ENCODE measurements at regions not wholly inside any gene's neighbourhood (a gene's known extent, or its start where the extent isn't known, plus 50 kb on each side); places are given as distances from the start of the nearest gene placed in this dataset.
A peak's percentile ranks its signal among the peaks of the same experiment; 100 is the strongest.
"Not testable (repeated sequence)": the region's sequence is repeated elsewhere in the genome, so short reads cannot be mapped to it uniquely, and the experiment has no call there.

DNA sequence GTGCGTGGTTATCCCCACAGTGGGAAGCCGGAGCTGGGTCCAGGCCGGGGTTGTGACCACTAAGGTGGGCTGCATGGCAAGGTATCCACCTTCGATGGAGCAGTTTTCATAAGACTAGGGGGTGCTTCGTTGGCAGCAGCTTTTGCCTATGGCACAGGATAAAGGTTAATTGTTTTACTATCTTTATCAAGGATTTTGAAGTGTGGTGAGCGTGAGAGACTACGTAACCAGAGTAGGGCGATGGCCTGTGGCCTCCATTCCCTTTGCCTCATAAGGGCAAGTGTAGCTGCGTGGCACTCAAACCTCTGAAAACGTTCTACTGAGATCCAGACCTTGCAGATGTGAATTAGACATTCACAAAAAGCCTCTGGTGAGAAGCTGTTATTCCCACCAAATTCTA is 206.6 kb downstream of the ACKR3 start:
- no peak for ATAC-seq (replicated peaks in 1 of 2)
- H3K4me3 Mint-ChIP-seq: no peak overlapping the region
- no peaks in the 10 kb centered on the region for H3K27me3 Mint-ChIP-seq (ENCODE audit: low read depth)
- no peaks in the 10 kb centered on the region for H3K36me3 Mint-ChIP-seq (ENCODE audit: insufficient read depth in 2 of 2)
- H3K4me1 Mint-ChIP-seq (ENCODE audit: low read depth): no peaks in the 10 kb centered on the region
- H3K27ac Mint-ChIP-seq: no peak overlapping the region
- no peaks in the 10 kb centered on the region for H3K9me3 Mint-ChIP-seq
- no peak for DNase-seq

DNA sequence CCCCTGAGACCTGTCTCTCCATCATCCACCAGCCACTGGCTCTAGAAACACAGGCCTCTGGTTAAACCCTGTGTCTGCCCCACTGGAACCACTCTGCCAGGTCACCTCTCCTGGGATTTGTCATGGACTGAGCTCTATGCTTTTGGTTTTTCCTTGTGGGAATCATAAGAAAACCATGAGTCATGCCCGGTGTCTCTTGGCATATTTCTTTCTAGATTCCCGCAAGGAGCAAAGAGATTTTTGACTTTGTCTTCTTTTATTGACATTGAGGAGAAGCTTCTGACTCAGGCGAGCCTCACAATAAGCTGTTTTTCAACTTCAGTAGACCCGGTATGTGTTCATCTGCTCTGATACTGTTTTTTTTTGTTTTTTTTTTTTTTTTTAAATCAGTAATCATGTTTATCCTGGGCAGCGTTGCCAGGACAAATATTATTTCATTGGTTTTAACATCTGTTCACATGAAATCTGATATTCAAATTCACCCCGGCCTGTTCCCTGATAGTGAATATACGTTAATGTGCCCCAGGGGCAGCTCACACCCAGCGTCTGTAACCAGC is 207.1 kb downstream of the ACKR3 start:
- DNase-seq (no peak), ATAC-seq (replicated peaks in 1 of 2) (no peak)
- H3K4me1 Mint-ChIP-seq (ENCODE audit: low read depth): no peaks in the 10 kb centered on the region
- H3K27me3 Mint-ChIP-seq (ENCODE audit: low read depth): peaks cover 5% of the 10 kb centered on the region
- H3K36me3 Mint-ChIP-seq (ENCODE audit: insufficient read depth in 2 of 2): no peaks in the 10 kb centered on the region
- H3K4me3 Mint-ChIP-seq: no peak overlapping the region
- no peaks in the 10 kb centered on the region for H3K9me3 Mint-ChIP-seq
- H3K27ac Mint-ChIP-seq: no peak overlapping the region

DNA sequence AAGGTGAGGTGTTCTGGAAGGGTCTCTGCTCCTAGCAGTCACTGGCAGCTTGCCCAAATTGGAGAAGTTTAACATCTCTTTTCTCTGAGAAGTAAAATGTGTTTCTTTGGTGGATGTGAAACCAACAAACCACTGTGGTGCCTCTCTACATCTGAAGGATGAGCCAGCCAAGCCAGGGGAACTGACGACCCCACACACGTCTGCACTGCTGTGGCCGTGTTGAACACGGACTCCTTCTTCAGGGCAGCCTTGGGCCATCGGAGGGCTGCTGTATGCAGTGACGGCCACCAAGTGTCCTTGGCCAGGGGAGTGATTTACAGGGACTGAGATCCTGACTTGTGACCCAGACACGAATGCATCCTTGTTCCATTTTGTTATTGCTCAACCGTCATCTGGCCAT is 207.8 kb downstream of the ACKR3 start:
- H3K4me3 Mint-ChIP-seq: no peak overlapping the region
- H3K36me3 Mint-ChIP-seq (ENCODE audit: insufficient read depth in 2 of 2): no peaks in the 10 kb centered on the region
- no peak for ATAC-seq (replicated peaks in 1 of 2)
- no peak for DNase-seq
- no peak overlapping the region for H3K27ac Mint-ChIP-seq
- H3K9me3 Mint-ChIP-seq: no peaks in the 10 kb centered on the region
- peaks cover 10% of the 10 kb centered on the region for H3K27me3 Mint-ChIP-seq (ENCODE audit: low read depth)
- H3K4me1 Mint-ChIP-seq (ENCODE audit: low read depth): no peaks in the 10 kb centered on the region

DNA sequence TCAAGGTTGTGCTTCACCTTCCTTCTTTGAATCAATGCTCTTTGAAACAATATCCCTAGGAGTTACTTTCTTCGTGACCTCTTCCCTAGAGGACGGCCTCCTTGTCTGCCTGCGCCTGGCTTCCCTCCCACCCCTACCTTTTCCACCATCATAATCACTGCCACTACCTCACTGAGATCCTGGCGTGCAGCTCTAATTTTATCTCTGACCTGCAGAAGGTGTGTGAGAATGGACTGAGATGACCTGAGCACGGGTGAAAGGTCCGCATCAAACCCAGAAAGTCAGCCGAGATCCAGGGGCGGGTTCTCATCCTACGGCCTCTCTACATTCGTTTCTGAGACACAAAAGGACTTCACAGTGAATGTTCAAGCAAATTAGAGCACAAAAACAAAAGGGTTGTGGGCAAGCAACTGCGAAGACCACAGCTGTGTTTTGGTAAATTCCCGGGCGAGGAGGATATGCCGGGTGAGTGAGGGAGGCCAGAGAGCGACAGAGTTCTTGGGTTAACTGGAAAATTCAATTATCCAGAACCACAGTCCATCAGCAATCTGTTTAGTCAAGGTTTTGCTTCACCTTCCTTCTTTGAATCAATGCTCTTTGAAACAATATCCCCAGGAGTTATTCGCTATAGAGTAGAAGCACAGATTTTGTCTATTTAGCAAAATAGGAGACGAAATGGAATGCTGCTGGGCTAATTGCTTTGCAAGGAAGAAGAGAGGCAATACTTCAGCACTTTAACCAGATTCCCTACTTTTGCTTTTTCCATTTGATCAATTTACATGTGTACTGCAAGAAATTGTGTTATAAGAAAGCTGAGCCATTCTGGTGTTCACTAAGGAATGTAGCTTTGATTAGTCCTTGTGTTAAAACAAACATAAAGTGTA is 212.6 kb downstream of the ACKR3 start:
- Mint-ChIP-seq H3K36me3 (ENCODE audit: insufficient read depth in 2 of 2) (no peaks in the 10 kb centered on the region), H3K27ac (no peak overlapping the region), H3K4me1 (ENCODE audit: low read depth) (no peaks in the 10 kb centered on the region), H3K9me3 (no peaks in the 10 kb centered on the region), H3K4me3 (no peak overlapping the region), H3K27me3 (ENCODE audit: low read depth) (peaks cover 36% of the 10 kb centered on the region)
- no peak for ATAC-seq (replicated peaks in 1 of 2)
- no peak for DNase-seq

DNA sequence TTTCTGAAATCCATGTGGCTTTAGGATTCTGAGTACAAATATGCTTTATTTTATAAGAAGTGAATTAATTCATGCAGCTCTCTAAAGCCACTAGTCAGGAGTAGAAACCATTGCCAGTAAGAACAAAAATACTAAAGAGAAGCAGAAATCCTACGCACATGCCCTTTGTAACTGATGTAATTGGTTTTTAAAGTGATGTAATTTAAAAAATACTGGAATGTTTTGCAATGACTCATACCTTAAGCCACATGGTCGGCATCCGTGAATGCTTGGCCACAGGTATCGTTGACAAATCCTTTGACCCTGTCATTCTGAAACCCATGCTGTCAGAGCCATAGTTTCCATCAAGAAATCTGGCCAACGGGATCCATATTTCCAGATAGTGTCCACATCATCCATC is 213.3 kb downstream of the ACKR3 start:
- Mint-ChIP-seq H3K4me1 (ENCODE audit: low read depth) (no peaks in the 10 kb centered on the region), H3K27ac (no peak overlapping the region), H3K9me3 (no peaks in the 10 kb centered on the region), H3K27me3 (ENCODE audit: low read depth) (peaks cover 36% of the 10 kb centered on the region), H3K4me3 (no peak overlapping the region), H3K36me3 (ENCODE audit: insufficient read depth in 2 of 2) (no peaks in the 10 kb centered on the region)
- ATAC-seq (replicated peaks in 1 of 2) (peak in 1 of 2 donors; percentile 54), DNase-seq (peak in 1 of 2 donors; percentile 1)

DNA sequence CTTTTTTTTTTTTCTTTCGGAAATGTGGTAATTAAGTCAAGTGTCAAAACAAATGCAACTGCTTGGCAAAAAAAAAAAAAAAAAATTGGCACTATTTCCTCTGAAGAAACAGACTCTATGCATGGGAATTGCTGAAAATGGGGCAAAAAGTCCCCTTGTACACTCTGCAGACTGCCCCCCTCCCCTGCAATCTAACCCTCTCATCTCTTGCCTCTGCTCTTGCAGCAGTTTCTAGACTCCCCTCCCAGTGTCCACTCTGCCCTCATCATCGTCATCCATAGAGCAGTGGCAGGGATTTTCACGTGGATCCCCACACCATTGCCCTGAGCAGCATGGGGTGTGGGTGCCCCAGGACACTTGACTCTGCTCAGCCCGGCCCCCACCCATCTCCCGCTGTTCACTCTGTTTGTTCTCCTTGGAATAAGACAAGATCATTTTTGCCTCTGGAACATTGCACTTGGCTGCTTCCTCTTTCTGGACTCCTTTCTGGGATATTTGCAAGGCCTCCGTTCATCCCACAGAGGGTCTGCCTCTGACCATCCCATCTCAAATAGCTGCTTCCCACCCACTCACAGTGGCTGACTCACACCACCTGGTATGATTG is 213.9 kb downstream of the ACKR3 start:
- peaks cover 36% of the 10 kb centered on the region for H3K27me3 Mint-ChIP-seq (ENCODE audit: low read depth)
- no peaks in the 10 kb centered on the region for H3K4me1 Mint-ChIP-seq (ENCODE audit: low read depth)
- ATAC-seq (replicated peaks in 1 of 2): no peak

DNA sequence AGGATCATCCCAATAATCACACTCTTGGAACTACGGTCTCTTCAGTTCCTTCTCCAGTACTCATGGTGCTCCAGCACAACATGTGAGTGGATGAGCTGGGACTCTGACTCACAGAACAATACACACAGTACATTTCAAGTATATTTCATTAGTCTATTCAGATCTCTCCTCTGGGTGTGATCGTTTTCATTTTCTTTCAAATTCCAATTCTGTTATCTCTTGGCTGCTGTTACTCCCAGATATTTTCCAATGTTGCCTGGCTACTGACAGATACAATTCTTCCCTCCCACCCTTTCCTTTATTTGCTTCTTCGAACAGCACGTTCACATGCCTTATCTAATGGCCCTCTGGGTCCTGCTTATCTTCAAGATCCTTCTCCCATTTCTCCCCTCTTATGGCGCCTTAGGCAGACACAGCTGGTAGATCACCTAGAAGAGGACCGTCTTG is 216.0 kb downstream of the ACKR3 start:
- H3K27me3 Mint-ChIP-seq (ENCODE audit: low read depth): peaks cover 36% of the 10 kb centered on the region
- no peak overlapping the region for H3K27ac Mint-ChIP-seq
- no peak for DNase-seq
- no peak overlapping the region for H3K4me3 Mint-ChIP-seq
- ATAC-seq (replicated peaks in 1 of 2): no peak
- H3K36me3 Mint-ChIP-seq (ENCODE audit: insufficient read depth in 2 of 2): no peaks in the 10 kb centered on the region
- no peaks in the 10 kb centered on the region for H3K9me3 Mint-ChIP-seq
- H3K4me1 Mint-ChIP-seq (ENCODE audit: low read depth): no peaks in the 10 kb centered on the region

More for the DNA sequence above, 213.9 kb downstream of the ACKR3 start:
- Mint-ChIP-seq H3K27ac (no peak overlapping the region), H3K4me3 (no peak overlapping the region), H3K9me3 (no peaks in the 10 kb centered on the region), H3K36me3 (ENCODE audit: insufficient read depth in 2 of 2) (no peaks in the 10 kb centered on the region)
- DNase-seq: no peak

DNA sequence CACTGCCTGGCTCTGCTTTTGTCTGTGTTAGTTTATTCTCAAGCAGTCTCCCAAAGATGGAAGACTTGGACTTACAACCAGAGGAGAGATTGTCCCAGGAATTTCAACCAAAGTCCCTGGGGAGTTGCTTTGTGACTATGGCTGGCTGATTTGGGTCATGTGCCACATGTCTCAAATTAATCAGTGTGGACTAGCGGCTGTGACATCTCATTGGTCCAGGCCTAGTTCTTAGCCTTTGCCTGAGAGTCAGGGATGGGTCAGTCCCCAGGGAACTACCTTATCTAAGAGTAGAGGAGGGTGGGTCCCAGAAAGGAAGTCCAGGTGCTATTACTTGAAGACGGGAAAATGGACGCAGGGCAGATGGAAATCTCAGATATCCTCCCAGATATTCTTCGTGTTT is 217.1 kb downstream of the ACKR3 start:
- H3K4me3 Mint-ChIP-seq: no peak overlapping the region
- no peak for DNase-seq
- no peaks in the 10 kb centered on the region for H3K9me3 Mint-ChIP-seq
- no peaks in the 10 kb centered on the region for H3K4me1 Mint-ChIP-seq (ENCODE audit: low read depth)
- peaks cover 31% of the 10 kb centered on the region for H3K27me3 Mint-ChIP-seq (ENCODE audit: low read depth)
- no peak for ATAC-seq (replicated peaks in 1 of 2)
- no peak overlapping the region for H3K27ac Mint-ChIP-seq
- H3K36me3 Mint-ChIP-seq (ENCODE audit: insufficient read depth in 2 of 2): no peaks in the 10 kb centered on the region

DNA sequence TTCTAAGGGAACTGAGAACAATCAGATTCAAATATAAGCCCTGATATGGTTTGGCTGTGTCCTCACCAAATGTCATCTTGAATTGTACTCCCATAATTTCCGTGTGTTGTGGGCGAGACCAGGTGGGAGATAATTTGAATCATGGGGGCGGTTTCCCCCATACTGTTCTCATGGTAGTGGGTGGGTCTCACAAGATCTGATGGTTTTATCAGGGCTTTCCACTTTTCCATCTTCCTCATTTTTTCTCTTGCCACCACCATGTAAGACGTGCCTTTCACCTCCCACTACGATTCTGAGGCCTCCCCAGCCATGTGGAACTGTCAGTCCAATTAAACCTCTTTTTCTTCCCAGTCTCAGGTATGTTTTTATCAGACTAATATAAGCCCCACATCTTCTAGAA is 217.8 kb downstream of the ACKR3 start:
- not testable (repeated sequence) for H3K4me3 Mint-ChIP-seq; DNase-seq; H3K4me1 Mint-ChIP-seq (ENCODE audit: low read depth); H3K27ac Mint-ChIP-seq; ATAC-seq (replicated peaks in 1 of 2); H3K36me3 Mint-ChIP-seq (ENCODE audit: insufficient read depth in 2 of 2); H3K9me3 Mint-ChIP-seq
- H3K27me3 Mint-ChIP-seq (ENCODE audit: low read depth): peaks cover 25% of the 10 kb centered on the region

DNA sequence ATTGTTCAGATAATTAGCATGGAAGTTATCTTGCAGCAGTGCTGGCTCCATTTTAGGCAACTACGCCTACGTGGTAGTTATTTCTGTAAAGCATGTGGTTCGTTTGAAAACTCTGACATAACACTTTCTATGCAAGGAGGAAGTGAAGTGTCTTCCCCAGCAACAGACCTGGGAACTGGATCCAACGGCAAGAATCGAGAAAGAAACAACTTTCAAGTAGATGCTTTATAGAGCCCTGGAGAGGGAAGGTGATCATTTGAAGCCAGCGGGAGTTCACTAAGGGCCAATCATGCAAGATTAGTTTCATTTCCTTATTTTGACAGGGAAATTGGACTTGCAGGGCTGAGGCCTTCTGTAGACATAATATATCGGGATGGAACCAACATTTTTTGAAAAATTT is 218.3 kb downstream of the ACKR3 start:
- no peak for DNase-seq
- H3K36me3 Mint-ChIP-seq (ENCODE audit: insufficient read depth in 2 of 2): no peaks in the 10 kb centered on the region
- no peak overlapping the region for H3K27ac Mint-ChIP-seq
- ATAC-seq (replicated peaks in 1 of 2): no peak
- peaks cover 25% of the 10 kb centered on the region for H3K27me3 Mint-ChIP-seq (ENCODE audit: low read depth)
- H3K9me3 Mint-ChIP-seq: no peaks in the 10 kb centered on the region
- H3K4me1 Mint-ChIP-seq (ENCODE audit: low read depth): no peaks in the 10 kb centered on the region
- no peak overlapping the region for H3K4me3 Mint-ChIP-seq

DNA sequence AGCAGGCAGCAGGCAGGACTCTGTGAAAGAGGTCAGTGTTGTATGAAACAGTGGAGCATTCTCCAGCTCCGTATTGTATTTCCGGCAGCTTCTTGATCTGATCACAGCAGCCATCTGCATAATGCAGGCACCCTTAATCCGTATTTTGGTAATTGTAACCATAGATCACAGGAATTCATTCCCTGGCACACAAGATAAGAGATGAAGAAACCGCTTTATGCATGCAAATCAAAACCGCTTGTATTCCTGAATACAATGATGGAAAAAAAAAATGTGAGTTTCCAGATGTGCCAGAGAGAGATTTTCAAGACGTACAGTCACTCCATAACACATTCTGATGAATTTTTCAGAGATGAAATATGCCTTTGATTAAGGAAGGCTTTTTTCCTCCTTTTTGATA is 221.3 kb downstream of the ACKR3 start:
- H3K4me1 Mint-ChIP-seq (ENCODE audit: low read depth): no peaks in the 10 kb centered on the region
- H3K36me3 Mint-ChIP-seq (ENCODE audit: insufficient read depth in 2 of 2): no peaks in the 10 kb centered on the region
- ATAC-seq (replicated peaks in 1 of 2) (no peak), DNase-seq (no peak)
- H3K27ac Mint-ChIP-seq: no peak overlapping the region
- no peak overlapping the region for H3K4me3 Mint-ChIP-seq
- H3K27me3 Mint-ChIP-seq (ENCODE audit: low read depth): peaks cover 3% of the 10 kb centered on the region
- no peaks in the 10 kb centered on the region for H3K9me3 Mint-ChIP-seq

DNA sequence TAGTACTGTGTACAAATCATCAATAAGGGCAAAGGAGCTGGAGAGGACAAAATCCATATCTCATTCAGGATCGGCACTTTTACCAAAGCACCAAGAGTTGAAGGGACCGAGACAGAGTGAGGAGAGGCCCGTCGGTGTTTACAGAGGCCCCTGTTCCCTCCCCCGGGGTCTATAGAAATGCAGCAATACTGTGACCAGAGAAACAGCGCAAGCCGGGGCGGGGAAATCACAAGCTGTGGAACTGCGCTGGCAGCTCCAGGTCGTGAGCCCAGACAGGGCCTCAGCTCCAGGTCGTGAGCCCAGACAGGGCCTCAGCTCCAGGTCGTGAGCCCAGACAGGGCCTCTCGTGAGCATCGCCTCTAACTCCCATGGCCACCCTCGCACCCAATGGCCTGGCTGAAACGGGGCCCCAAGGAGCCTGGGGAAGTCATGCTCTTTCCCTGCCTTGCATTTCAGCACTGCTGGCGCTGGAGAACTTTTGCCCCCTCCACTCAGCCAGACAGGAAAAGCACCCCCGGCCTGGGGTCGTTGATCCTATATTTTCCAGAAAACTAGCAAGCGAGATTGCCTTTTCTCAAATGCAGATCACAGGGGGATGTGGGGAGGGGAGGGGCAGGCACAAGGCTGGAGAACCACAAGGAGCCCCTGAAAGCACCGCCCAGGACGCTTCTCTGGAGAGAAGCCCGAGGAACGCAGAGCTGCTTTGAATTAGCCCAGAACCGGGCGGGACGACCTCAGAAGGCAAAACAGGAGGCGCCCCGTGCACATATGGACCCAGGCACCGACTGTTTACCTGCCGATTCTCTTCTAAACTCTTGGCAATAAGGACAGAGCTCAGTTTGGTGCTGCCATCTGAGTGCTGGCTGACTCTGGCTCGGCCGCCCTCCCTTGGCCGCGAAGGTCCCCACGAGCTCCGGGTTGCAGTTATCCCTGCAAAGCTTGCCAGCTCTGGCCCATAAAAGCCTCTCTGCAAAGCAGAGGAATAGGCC is 223.7 kb downstream of the ACKR3 start:
- ATAC-seq (replicated peaks in 1 of 2) (no peak), DNase-seq (no peak)
- Mint-ChIP-seq H3K27me3 (ENCODE audit: low read depth) (no peaks in the 10 kb centered on the region), H3K9me3 (no peaks in the 10 kb centered on the region), H3K4me3 (no peak overlapping the region), H3K36me3 (ENCODE audit: insufficient read depth in 2 of 2) (no peaks in the 10 kb centered on the region), H3K4me1 (ENCODE audit: low read depth) (no peaks in the 10 kb centered on the region), H3K27ac (no peak overlapping the region)

Data from activated T-cell treated with anti-CD3 and anti-CD28 coated beads, Interleukin-2, amount 50 U/mL, for 72 hours (primary cell).